ENCODE measurements at regions not wholly inside any gene's neighbourhood (a gene's known extent, or its start where the extent isn't known, plus 50 kb on each side); places are given as distances from the start of the nearest gene placed in this dataset.

DNA sequence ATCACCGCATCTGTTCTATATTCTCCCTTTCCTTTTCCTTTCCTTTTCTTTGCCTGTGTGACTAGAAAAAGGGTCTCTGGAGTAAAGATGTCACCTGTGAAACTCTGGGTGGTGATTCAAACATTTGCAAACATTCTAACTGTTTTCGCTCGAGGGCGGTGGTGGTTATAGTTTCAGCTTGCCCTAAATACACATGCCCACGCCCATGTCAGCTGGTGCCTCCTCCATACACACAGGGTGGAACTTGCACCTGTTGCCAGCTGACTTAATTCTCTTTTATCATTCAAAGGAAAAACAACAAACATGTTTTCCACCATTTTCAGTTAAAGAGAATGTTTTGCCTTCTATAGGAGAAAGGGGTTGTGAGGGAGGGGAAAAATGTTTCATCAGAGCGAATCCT, 381.9 kb upstream of the ARID1B start:
- Histone ChIP-seq H3K27me3 (ENCODE audit: insufficient read depth, low read depth, severe bottlenecking) (no peaks in the 10 kb centered on the region), H3K36me3 (no peaks in the 10 kb centered on the region), H3K4me3 (ENCODE audit: low read depth, low read length) (no peak overlapping the region), H3K27ac (no peak overlapping the region), H3K9me3 (ENCODE audit: severe bottlenecking) (no peaks in the 10 kb centered on the region)
- DNase-seq: no peak
- no peak for TF ChIP-seq CTCF (IDR thresholded peaks at IDR 0.05; ENCODE audit: low read depth, low read length)

DNA sequence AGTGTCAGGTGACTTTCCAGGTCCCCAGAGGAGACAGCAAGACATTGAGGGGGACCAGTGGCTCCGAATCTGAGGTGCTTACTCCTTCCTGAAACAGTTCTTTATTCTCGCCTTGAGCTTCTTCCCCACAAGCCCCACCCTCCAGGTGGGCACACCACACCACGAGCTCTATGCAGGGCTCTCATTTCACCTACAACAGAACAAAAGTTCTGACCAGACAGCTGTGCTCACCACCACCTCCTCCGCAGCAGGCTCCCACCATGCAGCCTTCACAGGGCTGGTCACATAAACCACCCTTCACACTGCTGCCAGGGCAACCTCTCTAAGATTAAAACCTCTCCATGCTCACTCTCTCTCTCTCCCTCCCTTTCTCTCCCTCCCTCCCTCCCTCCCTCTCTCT, 384.5 kb upstream of the ARID1B start:
- Histone ChIP-seq H3K27me3 (ENCODE audit: insufficient read depth, low read depth, severe bottlenecking) (no peaks in the 10 kb centered on the region), H3K36me3 (no peaks in the 10 kb centered on the region), H3K9me3 (ENCODE audit: severe bottlenecking) (no peaks in the 10 kb centered on the region), H3K27ac (no peak overlapping the region), H3K4me3 (ENCODE audit: low read depth, low read length) (no peak overlapping the region)
- no peak for DNase-seq
- no peak for TF ChIP-seq CTCF (IDR thresholded peaks at IDR 0.05; ENCODE audit: low read depth, low read length)

GRCh38 chr6:156391977-156392376, 385.2 kb upstream of the ARID1B start:
- Histone ChIP-seq H3K36me3 (no peaks in the 10 kb centered on the region), H3K27ac (no peak overlapping the region), H3K9me3 (ENCODE audit: severe bottlenecking) (no peaks in the 10 kb centered on the region), H3K4me3 (ENCODE audit: low read depth, low read length) (no peak overlapping the region), H3K27me3 (ENCODE audit: insufficient read depth, low read depth, severe bottlenecking) (no peaks in the 10 kb centered on the region)
- no peak for DNase-seq
- TF ChIP-seq CTCF (IDR thresholded peaks at IDR 0.05; ENCODE audit: low read depth, low read length): no peak

DNA sequence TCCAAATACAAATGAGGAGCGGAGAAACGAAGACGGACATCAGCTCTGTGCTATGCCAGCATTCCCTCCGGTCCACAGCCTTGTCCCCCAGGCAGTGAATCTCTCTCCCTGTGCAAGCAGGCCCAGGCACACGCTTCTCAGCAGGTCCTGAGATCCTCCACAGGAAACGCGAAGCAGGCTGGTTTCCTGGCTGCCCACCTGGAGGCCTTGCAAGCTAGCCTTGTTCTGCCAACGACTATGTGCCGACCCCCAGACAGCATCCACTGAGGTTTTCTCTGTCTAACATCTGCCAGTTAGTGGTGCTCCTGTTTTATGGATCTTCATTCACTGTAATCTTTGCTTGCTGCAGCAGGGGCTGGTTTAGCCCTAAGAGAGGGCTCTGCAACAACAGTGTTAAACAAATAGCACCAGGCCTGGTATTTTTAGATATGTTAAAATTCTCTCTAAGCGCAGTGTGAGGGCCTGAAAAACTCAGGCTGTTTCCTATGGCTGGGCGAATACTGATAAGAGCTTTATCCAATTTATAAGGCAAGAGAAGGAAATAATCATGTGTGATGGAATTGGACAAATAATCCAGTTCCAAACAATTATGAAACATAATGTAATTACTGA, 386.0 kb upstream of the ARID1B start:
- Histone ChIP-seq H3K27me3 (ENCODE audit: insufficient read depth, low read depth, severe bottlenecking) (no peaks in the 10 kb centered on the region), H3K4me3 (ENCODE audit: low read depth, low read length) (no peak overlapping the region)

GRCh38 chr6:156390621-156391020, 386.6 kb upstream of the ARID1B start:
- no peaks in the 10 kb centered on the region for H3K36me3 ChIP-seq
- no peak for TF ChIP-seq CTCF (IDR thresholded peaks at IDR 0.05; ENCODE audit: low read depth, low read length)
- DNase-seq: no peak
- H3K4me3 ChIP-seq (ENCODE audit: low read depth, low read length): no peak overlapping the region
- H3K27me3 ChIP-seq (ENCODE audit: insufficient read depth, low read depth, severe bottlenecking): no peaks in the 10 kb centered on the region
- no peaks in the 10 kb centered on the region for H3K9me3 ChIP-seq (ENCODE audit: severe bottlenecking)
- H3K27ac ChIP-seq: no peak overlapping the region

More for the DNA sequence above, 386.0 kb upstream of the ARID1B start:
- H3K9me3 ChIP-seq (ENCODE audit: severe bottlenecking): no peaks in the 10 kb centered on the region
- DNase-seq: no peak
- no peaks in the 10 kb centered on the region for H3K36me3 ChIP-seq
- no peak for TF ChIP-seq CTCF (IDR thresholded peaks at IDR 0.05; ENCODE audit: low read depth, low read length)
- H3K27ac ChIP-seq: no peak overlapping the region

- DNase-seq: no peak
- no peaks in the 10 kb centered on the region for H3K27me3 ChIP-seq (ENCODE audit: insufficient read depth, low read depth, severe bottlenecking)
- H3K27ac ChIP-seq: no peak overlapping the region
- no peaks in the 10 kb centered on the region for H3K36me3 ChIP-seq
- H3K4me3 ChIP-seq (ENCODE audit: low read depth, low read length): no peak overlapping the region
- no peak for TF ChIP-seq CTCF (IDR thresholded peaks at IDR 0.05; ENCODE audit: low read depth, low read length)
- H3K9me3 ChIP-seq (ENCODE audit: severe bottlenecking): no peaks in the 10 kb centered on the region
These were observed 387.9 kb upstream of the ARID1B start for GRCh38 chr6:156389296-156389695.

Measured in WERI-Rb-1 (cell line).